DMS153 (cell line): ENCODE measurements at regions not wholly inside any gene's neighbourhood (a gene's known extent, or its start where the extent isn't known, plus 50 kb on each side); places are given as distances from the start of the nearest gene placed in this dataset.

Source experiments
- DNase-seq: peaks from one replicate; lab custom pipeline; 2025; lab: John Stamatoyannopoulos, UW

- no peak for DNase-seq
These were observed 224.0 kb downstream of the PLOD2 start for GRCh38 chr3:145936971-145937370.

- DNase-seq = peak; percentile 89
These were observed 221.6 kb downstream of the PLOD2 start for GRCh38 chr3:145939431-145939830.

- DNase-seq = no peak
These were observed 218.9 kb downstream of the PLOD2 start for GRCh38 chr3:145942052-145942451.

- DNase-seq = no peak
These were observed 217.0 kb downstream of the PLOD2 start for GRCh38 chr3:145943952-145944351.

GRCh38 chr3:145951441-145951840 is 209.5 kb downstream of the PLOD2 start:
- no peak for DNase-seq

GRCh38 chr3:145952536-145952935 is 208.4 kb downstream of the PLOD2 start:
- no peak for DNase-seq

GRCh38 chr3:145953316-145953715 is 207.7 kb downstream of the PLOD2 start:
- DNase-seq = no peak

- DNase-seq = no peak
These were observed 201.4 kb downstream of the PLOD2 start for GRCh38 chr3:145959457-145960088.

- DNase-seq = no peak
These were observed 197.9 kb downstream of the PLOD2 start for GRCh38 chr3:145963111-145963510.

- DNase-seq = no peak
These were observed 193.9 kb downstream of the PLOD2 start for GRCh38 chr3:145967043-145967442.

- DNase-seq = no peak
These were observed 189.8 kb downstream of the PLOD2 start for GRCh38 chr3:145971186-145971585.

GRCh38 chr3:145972851-145973250 is 188.1 kb downstream of the PLOD2 start:
- DNase-seq = no peak

GRCh38 chr3:145981056-145981455 is 179.9 kb downstream of the PLOD2 start:
- DNase-seq = no peak

- DNase-seq = no peak
These were observed 177.9 kb downstream of the PLOD2 start for GRCh38 chr3:145983101-145983500.
